ENCODE measurements at regions not wholly inside any gene's neighbourhood (a gene's known extent, or its start where the extent isn't known, plus 50 kb on each side); places are given as distances from the start of the nearest gene placed in this dataset.

GRCh38 chr2:154591294-154591820 is 107.1 kb upstream of the KCNJ3 start:
- Histone ChIP-seq H3K4me1 (ENCODE audit: control insufficient read depth, low read length) (no peaks in the 10 kb centered on the region), H3F3A (ENCODE audit: control insufficient read depth, insufficient read depth) (no peaks in the 10 kb centered on the region), H3K27ac (ENCODE audit: low read depth, low read length) (no peak overlapping the region), H3K4me2 (ENCODE audit: low read length) (no peak overlapping the region), H3K4me3 (ENCODE audit: low read length) (no peak overlapping the region), H3K27me3 (ENCODE audit: control insufficient read depth, low read length) (no peaks in the 10 kb centered on the region), H4K20me1 (ENCODE audit: control insufficient read depth, insufficient read depth, low read depth, low read length) (no peaks in the 10 kb centered on the region), H3K36me3 (ENCODE audit: control insufficient read depth, low read length) (no peaks in the 10 kb centered on the region), H3K79me2 (ENCODE audit: control insufficient read depth, low read length) (no peaks in the 10 kb centered on the region), H3K9me3 (ENCODE audit: control insufficient read depth, insufficient read depth, low read length) (no peaks in the 10 kb centered on the region), H3K9me2 (replicated peaks; ENCODE audit: control insufficient read depth, low read length) (no peaks in the 10 kb centered on the region)
- TF ChIP-seq, protein P1, sequence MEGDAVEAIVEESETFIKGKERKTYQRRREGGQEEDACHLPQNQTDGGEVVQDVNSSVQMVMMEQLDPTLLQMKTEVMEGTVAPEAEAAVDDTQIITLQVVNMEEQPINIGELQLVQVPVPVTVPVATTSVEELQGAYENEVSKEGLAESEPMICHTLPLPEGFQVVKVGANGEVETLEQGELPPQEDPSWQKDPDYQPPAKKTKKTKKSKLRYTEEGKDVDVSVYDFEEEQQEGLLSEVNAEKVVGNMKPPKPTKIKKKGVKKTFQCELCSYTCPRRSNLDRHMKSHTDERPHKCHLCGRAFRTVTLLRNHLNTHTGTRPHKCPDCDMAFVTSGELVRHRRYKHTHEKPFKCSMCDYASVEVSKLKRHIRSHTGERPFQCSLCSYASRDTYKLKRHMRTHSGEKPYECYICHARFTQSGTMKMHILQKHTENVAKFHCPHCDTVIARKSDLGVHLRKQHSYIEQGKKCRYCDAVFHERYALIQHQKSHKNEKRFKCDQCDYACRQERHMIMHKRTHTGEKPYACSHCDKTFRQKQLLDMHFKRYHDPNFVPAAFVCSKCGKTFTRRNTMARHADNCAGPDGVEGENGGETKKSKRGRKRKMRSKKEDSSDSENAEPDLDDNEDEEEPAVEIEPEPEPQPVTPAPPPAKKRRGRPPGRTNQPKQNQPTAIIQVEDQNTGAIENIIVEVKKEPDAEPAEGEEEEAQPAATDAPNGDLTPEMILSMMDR (IDR thresholded peaks at IDR 0.05; ENCODE audit: low read depth, low read length, poor library complexity, severe bottlenecking) = no peak
- TF ChIP-seq EZH2phosphoT487 (IDR thresholded peaks at IDR 0.05; ENCODE audit: borderline replicate concordance, low read length) = no peak

DNA sequence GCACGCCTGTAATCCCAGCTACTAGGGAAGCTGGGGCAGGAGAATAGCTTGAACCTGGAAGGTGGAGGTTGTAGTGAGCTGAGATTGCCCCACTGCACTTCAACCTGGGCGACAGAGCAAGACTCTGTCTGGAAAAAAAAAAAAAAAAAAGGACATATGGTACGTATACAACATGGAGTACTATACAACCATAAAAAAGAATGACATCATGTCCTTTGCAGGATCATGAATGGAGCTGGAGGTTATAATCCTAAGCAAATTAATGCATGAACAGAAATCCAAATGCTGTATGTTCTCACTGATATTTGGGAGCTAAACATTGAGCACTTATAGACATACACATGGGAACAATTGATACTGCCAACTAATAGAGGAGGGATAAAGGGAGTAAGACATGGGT is 99.3 kb upstream of the KCNJ3 start:
- Histone ChIP-seq H3K4me3 (ENCODE audit: low read length) (no peak overlapping the region), H3K27me3 (ENCODE audit: control insufficient read depth, low read length) (no peaks in the 10 kb centered on the region), H4K20me1 (ENCODE audit: control insufficient read depth, insufficient read depth, low read depth, low read length) (no peaks in the 10 kb centered on the region), H3K9me2 (replicated peaks; ENCODE audit: control insufficient read depth, low read length) (no peaks in the 10 kb centered on the region), H3K4me1 (ENCODE audit: control insufficient read depth, low read length) (no peaks in the 10 kb centered on the region), H3K4me2 (ENCODE audit: low read length) (no peak overlapping the region), H3F3A (ENCODE audit: control insufficient read depth, insufficient read depth) (no peaks in the 10 kb centered on the region), H3K36me3 (ENCODE audit: control insufficient read depth, low read length) (no peaks in the 10 kb centered on the region), H3K79me2 (ENCODE audit: control insufficient read depth, low read length) (no peaks in the 10 kb centered on the region), H3K27ac (ENCODE audit: low read depth, low read length) (no peak overlapping the region), H3K9me3 (ENCODE audit: control insufficient read depth, insufficient read depth, low read length) (no peaks in the 10 kb centered on the region; the same call in 1 of the 2 replicates)
- TF ChIP-seq, protein P1 (IDR thresholded peaks at IDR 0.05; ENCODE audit: low read depth, low read length, poor library complexity, severe bottlenecking) = no peak
- TF ChIP-seq EZH2phosphoT487 (IDR thresholded peaks at IDR 0.05; ENCODE audit: borderline replicate concordance, low read length) = no peak

- no peak overlapping the region for H3K4me2 ChIP-seq (ENCODE audit: low read length)
- H3K79me2 ChIP-seq (ENCODE audit: control insufficient read depth, low read length) = no peaks in the 10 kb centered on the region
- no peak overlapping the region for H3K4me3 ChIP-seq (ENCODE audit: low read length)
- H4K20me1 ChIP-seq (ENCODE audit: control insufficient read depth, insufficient read depth, low read depth, low read length) = no peaks in the 10 kb centered on the region
- no peak for TF ChIP-seq EZH2phosphoT487 (IDR thresholded peaks at IDR 0.05; ENCODE audit: borderline replicate concordance, low read length)
- TF ChIP-seq, protein P1 (IDR thresholded peaks at IDR 0.05; ENCODE audit: low read depth, low read length, poor library complexity, severe bottlenecking) = no peak
- H3K36me3 ChIP-seq (ENCODE audit: control insufficient read depth, low read length) = no peaks in the 10 kb centered on the region
- H3K9me2 ChIP-seq (replicated peaks; ENCODE audit: control insufficient read depth, low read length) = no peaks in the 10 kb centered on the region
- no peak overlapping the region for H3K27ac ChIP-seq (ENCODE audit: low read depth, low read length)
- no peaks in the 10 kb centered on the region; the same call in 1 of the 2 replicates for H3K9me3 ChIP-seq (ENCODE audit: control insufficient read depth, insufficient read depth, low read length)
- no peaks in the 10 kb centered on the region for H3K4me1 ChIP-seq (ENCODE audit: control insufficient read depth, low read length)
- no peaks in the 10 kb centered on the region for H3K27me3 ChIP-seq (ENCODE audit: control insufficient read depth, low read length)
- no peaks in the 10 kb centered on the region for H3F3A ChIP-seq (ENCODE audit: control insufficient read depth, insufficient read depth)
Observed at GRCh38 chr2:154600927-154601494, 97.5 kb upstream of the KCNJ3 start.
